Myocyte (in vitro differentiated cells): ENCODE measurements at regions not wholly inside any gene's neighbourhood (a gene's known extent, or its start where the extent isn't known, plus 50 kb on each side); places are given as distances from the start of the nearest gene placed in this dataset.

Experiments used
- DNase-seq: peaks from one replicate; pipeline ENCODE4 v3.0.0-alpha.2; 2012; ENCODE audit warnings: low read depth

GRCh38 chr3:145124900-145125678, 1035.9 kb downstream of the PLOD2 start:
- DNase-seq: no peak

GRCh38 chr3:145133281-145133680, 1027.7 kb downstream of the PLOD2 start:
- DNase-seq: no peak

- DNase-seq: no peak
Measured at GRCh38 chr3:145134738-145135137, 1026.2 kb downstream of the PLOD2 start.

- no peak for DNase-seq
Measured at GRCh38 chr3:145144361-145144760, 1016.6 kb downstream of the PLOD2 start.

- DNase-seq: no peak
Measured at GRCh38 chr3:145145461-145145860, 1015.5 kb downstream of the PLOD2 start.

GRCh38 chr3:145159640-145160039, 1001.3 kb downstream of the PLOD2 start:
- DNase-seq: no peak

GRCh38 chr3:145170121-145170520, 990.9 kb downstream of the PLOD2 start:
- DNase-seq: no peak

- no peak for DNase-seq
Measured at GRCh38 chr3:145175626-145176025, 985.4 kb downstream of the PLOD2 start.

GRCh38 chr3:145176907-145177306, 984.1 kb downstream of the PLOD2 start:
- no peak for DNase-seq

- no peak for DNase-seq
Measured at GRCh38 chr3:145177828-145178227, 983.2 kb downstream of the PLOD2 start.

GRCh38 chr3:145182196-145182911, 978.6 kb downstream of the PLOD2 start:
- DNase-seq: no peak

- no peak for DNase-seq
Measured at GRCh38 chr3:145183261-145183660, 977.7 kb downstream of the PLOD2 start.

GRCh38 chr3:145188079-145188770, 972.8 kb downstream of the PLOD2 start:
- DNase-seq: no peak

- DNase-seq: no peak
Measured at GRCh38 chr3:145190138-145190537, 970.8 kb downstream of the PLOD2 start.

GRCh38 chr3:145190761-145191160, 970.2 kb downstream of the PLOD2 start:
- DNase-seq: no peak

- DNase-seq: no peak
Measured at GRCh38 chr3:145191543-145191942, 969.4 kb downstream of the PLOD2 start.

- no peak for DNase-seq
Measured at GRCh38 chr3:145197051-145197820, 963.7 kb downstream of the PLOD2 start.

GRCh38 chr3:145197821-145198220, 963.2 kb downstream of the PLOD2 start:
- no peak for DNase-seq

GRCh38 chr3:145209561-145209960, 951.4 kb downstream of the PLOD2 start:
- no peak for DNase-seq

GRCh38 chr3:145219355-145220235, 941.4 kb downstream of the PLOD2 start:
- no peak for DNase-seq
